HUES6 (cell line): ENCODE measurements at regions not wholly inside any gene's neighbourhood (a gene's known extent, or its start where the extent isn't known, plus 50 kb on each side); places are given as distances from the start of the nearest gene placed in this dataset.

Source experiments
- H3K27ac ChIP-seq: 2 replicates; pipeline ENCODE4 v1.7.0; 2013; ENCODE audit warnings: low read depth, mild to moderate bottlenecking, low read length, inconsistent platforms
- H3K27me3 ChIP-seq: 2 replicates; pipeline ENCODE4 v1.6.1; 2013; ENCODE audit warnings: low read length; ENCODE audit not compliant: control insufficient read depth, insufficient read depth
- H3K36me3 ChIP-seq: 2 replicates; pipeline ENCODE4 v1.6.1; 2013; ENCODE audit warnings: low read length; ENCODE audit not compliant: control insufficient read depth, insufficient read depth
- H3K4me1 ChIP-seq: 2 replicates; pipeline ENCODE4 v1.6.1; 2013; ENCODE audit warnings: low read length; ENCODE audit not compliant: control insufficient read depth, insufficient read depth
- H3K4me3 ChIP-seq: 2 replicates; pipeline ENCODE4 v1.5.1; 2013; ENCODE audit warnings: low read depth, low read length
- H3K9ac ChIP-seq: one replicate; pipeline ENCODE4 v1.6.1; 2013; ENCODE audit warnings: mild to moderate bottlenecking, low read length
- H3K9me3 ChIP-seq: 2 replicates; pipeline ENCODE4 v1.6.1; 2013; ENCODE audit warnings: low read depth, low read length; ENCODE audit not compliant: control insufficient read depth, insufficient read depth

DNA sequence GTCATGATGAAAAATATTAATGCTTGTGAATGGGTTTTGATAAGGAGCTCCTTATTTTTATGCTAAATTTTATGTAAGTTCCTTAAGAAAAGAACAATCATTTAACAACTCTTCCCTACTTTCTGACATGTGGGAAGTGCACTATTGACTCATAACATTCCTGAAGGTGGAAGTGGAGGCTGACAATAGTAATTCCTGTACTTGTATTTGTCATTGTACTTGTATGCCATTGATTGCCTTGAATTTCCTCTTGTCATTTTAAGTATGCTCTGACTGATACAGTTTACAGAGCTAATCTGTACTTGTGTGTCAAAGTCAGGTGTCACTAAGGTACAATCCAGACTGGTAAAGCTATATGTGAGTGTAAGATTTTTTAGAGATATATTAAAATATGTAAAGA is 440.0 kb downstream of the SLC16A7 start:
- Histone ChIP-seq H3K4me1 (no peaks in the 10 kb centered on the region), H3K9me3 (peaks cover 31% of the 10 kb centered on the region)

GRCh38 chr12:60042835-60043234 is 447.0 kb downstream of the SLC16A7 start:
- no peak overlapping the region for H3K9ac ChIP-seq
- H3K9me3 ChIP-seq, result no peaks in the 10 kb centered on the region
- no peak overlapping the region for H3K27ac ChIP-seq
- H3K36me3 ChIP-seq, result no peaks in the 10 kb centered on the region
- no peak overlapping the region for H3K4me3 ChIP-seq
- H3K4me1 ChIP-seq, result no peaks in the 10 kb centered on the region
- no peaks in the 10 kb centered on the region for H3K27me3 ChIP-seq

More for the DNA sequence above, 440.0 kb downstream of the SLC16A7 start:
- Histone ChIP-seq H3K9ac (no peak overlapping the region), H3K4me3 (no peak overlapping the region), H3K27ac (no peak overlapping the region), H3K27me3 (no peaks in the 10 kb centered on the region), H3K36me3 (no peaks in the 10 kb centered on the region)

DNA sequence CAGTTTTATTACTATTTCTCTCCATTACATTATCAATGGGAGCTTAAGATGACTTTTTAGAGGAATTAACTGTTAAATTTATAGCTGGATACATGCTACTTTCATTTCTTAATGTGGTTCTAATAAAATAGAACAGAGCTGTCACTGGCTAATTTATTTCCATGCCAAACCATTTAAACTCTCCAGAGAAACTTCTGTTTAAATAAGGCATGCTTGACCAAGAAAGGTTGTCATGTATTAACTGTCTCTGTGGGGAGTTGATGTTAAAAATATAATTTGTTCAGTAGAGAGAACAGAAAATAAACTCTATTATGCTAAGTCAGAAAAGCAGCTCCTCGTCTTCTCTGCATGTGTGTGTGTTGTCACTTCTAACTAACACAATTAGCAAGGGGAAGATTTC is 447.4 kb downstream of the SLC16A7 start:
- Histone ChIP-seq H3K9ac (no peak overlapping the region), H3K4me3 (no peak overlapping the region), H3K27ac (no peak overlapping the region), H3K9me3 (no peaks in the 10 kb centered on the region), H3K36me3 (no peaks in the 10 kb centered on the region), H3K4me1 (no peaks in the 10 kb centered on the region), H3K27me3 (no peaks in the 10 kb centered on the region)

DNA sequence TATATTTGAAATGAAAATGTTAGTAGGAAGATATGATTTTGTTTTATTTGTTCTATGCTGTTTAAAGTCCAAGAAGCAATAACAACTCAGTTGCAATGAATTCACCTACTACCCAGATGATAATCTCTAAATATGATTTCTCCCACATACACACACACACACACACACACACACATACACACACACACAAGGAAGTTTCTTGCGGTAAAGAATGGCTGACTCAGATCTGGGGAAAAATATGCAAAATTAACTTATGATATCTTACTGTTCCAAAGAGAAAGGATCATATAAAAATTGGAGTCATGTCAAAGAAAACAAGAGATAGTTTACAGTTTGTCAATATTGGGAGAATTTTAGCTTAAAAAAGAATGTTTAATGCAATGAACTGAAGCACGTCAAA is 456.7 kb downstream of the SLC16A7 start:
- H3K36me3 ChIP-seq, result no peaks in the 10 kb centered on the region
- H3K27ac ChIP-seq, result no peak overlapping the region
- no peaks in the 10 kb centered on the region for H3K4me1 ChIP-seq
- no peak overlapping the region for H3K9ac ChIP-seq
- H3K9me3 ChIP-seq, result no peaks in the 10 kb centered on the region
- H3K4me3 ChIP-seq, result no peak overlapping the region
- H3K27me3 ChIP-seq, result no peaks in the 10 kb centered on the region

- H3K4me3 ChIP-seq, result no peak overlapping the region
- H3K9me3 ChIP-seq, result no peaks in the 10 kb centered on the region
- no peak overlapping the region for H3K27ac ChIP-seq
- no peaks in the 10 kb centered on the region for H3K36me3 ChIP-seq
- H3K4me1 ChIP-seq, result no peaks in the 10 kb centered on the region
- H3K9ac ChIP-seq, result no peak overlapping the region
- no peaks in the 10 kb centered on the region for H3K27me3 ChIP-seq
These were observed 463.4 kb downstream of the SLC16A7 start for GRCh38 chr12:60059180-60059579.

- H3K4me3 ChIP-seq, result no peak overlapping the region
- H3K9ac ChIP-seq, result no peak overlapping the region
- H3K27me3 ChIP-seq, result no peaks in the 10 kb centered on the region
- H3K27ac ChIP-seq, result no peak overlapping the region
- H3K36me3 ChIP-seq, result no peaks in the 10 kb centered on the region
- no peaks in the 10 kb centered on the region for H3K4me1 ChIP-seq
- H3K9me3 ChIP-seq, result no peaks in the 10 kb centered on the region
These were observed 470.8 kb downstream of the SLC16A7 start for GRCh38 chr12:60066655-60067054.

DNA sequence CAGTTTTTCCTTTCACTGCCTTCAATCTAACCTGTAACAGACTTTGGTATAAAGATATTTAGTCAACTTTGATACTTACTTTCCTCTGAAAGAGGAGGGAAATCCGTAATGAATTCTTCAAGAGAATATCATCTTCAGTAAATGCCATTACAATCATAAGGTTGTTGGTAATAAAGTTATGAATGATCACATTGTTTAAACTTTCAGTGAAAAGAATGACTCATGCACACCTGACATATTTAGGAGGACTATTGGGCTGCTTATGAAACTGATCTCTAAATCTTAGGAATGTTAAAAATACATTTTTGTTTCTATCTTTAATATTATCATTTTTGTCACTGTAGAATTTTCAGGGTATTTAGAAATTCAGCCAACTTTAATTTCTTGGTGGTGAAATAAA is 474.7 kb downstream of the SLC16A7 start:
- Histone ChIP-seq H3K9ac (no peak overlapping the region), H3K27ac (no peak overlapping the region), H3K27me3 (no peaks in the 10 kb centered on the region), H3K4me3 (no peak overlapping the region), H3K36me3 (no peaks in the 10 kb centered on the region), H3K4me1 (peaks cover 6% of the 10 kb centered on the region), H3K9me3 (no peaks in the 10 kb centered on the region)

DNA sequence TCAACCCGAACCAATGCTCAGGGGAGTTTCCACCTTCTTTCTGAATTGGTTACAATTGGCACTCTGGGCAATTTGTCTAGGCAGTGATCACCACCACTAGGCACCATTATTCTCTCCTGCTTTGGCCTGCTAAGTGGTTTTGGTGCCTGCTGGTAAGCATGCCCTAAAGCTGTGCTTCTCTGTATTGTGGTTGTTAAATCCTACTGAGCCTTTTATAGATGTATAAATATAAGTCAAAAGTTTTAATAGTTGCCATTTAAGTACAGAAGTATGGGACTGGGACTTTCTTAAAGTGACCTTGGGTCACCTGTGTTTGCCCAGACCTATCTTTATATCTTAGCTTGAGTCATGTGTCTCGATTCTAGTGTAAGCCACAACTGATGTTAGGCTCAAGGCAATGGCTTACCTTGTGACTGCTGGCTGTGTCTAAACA is 475.9 kb downstream of the SLC16A7 start:
- Histone ChIP-seq H3K27ac (no peak overlapping the region), H3K36me3 (no peaks in the 10 kb centered on the region), H3K27me3 (no peaks in the 10 kb centered on the region), H3K4me3 (no peak overlapping the region), H3K4me1 (peaks cover 6% of the 10 kb centered on the region), H3K9me3 (no peaks in the 10 kb centered on the region), H3K9ac (no peak overlapping the region)

GRCh38 chr12:60072911-60073310 is 477.1 kb downstream of the SLC16A7 start:
- Histone ChIP-seq H3K4me3 (no peak overlapping the region), H3K36me3 (no peaks in the 10 kb centered on the region), H3K27me3 (no peaks in the 10 kb centered on the region), H3K9me3 (no peaks in the 10 kb centered on the region), H3K9ac (no peak overlapping the region), H3K27ac (0 out of 2 replicates have a peak overlapping the region, but pooled peaks have one; percentile 32), H3K4me1 (peaks cover 6% of the 10 kb centered on the region)

DNA sequence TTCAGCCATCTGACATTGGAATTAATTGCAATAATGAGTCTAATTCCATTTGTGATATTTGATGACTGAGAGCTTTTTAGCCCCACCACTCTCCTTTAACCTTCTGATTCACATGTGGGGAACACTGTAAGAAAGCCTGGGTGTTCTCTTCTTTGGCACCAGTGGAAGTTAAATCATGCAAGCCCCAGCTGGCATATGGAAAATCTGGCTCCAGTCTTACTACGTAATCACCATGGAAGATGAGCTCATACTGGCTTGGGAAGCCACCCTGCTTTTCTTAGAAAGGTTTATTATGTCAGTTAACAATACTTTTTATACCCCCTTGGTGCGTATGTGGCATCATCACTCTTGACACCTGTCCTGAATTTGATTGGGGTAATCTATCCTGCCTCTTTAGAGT is 479.3 kb downstream of the SLC16A7 start:
- no peak overlapping the region for H3K4me3 ChIP-seq

GRCh38 chr12:60078026-60078425 is 482.2 kb downstream of the SLC16A7 start:
- Histone ChIP-seq H3K4me3 (no peak overlapping the region), H3K27me3 (no peaks in the 10 kb centered on the region), H3K4me1 (peaks cover 5% of the 10 kb centered on the region; the same call in 1 of the 2 replicates), H3K9ac (no peak overlapping the region), H3K9me3 (no peaks in the 10 kb centered on the region), H3K36me3 (no peaks in the 10 kb centered on the region), H3K27ac (no peak overlapping the region)

More for the DNA sequence above, 479.3 kb downstream of the SLC16A7 start:
- Histone ChIP-seq H3K27me3 (no peaks in the 10 kb centered on the region), H3K9me3 (no peaks in the 10 kb centered on the region), H3K27ac (no peak overlapping the region), H3K4me1 (peaks cover 6% of the 10 kb centered on the region), H3K9ac (no peak overlapping the region), H3K36me3 (no peaks in the 10 kb centered on the region)

DNA sequence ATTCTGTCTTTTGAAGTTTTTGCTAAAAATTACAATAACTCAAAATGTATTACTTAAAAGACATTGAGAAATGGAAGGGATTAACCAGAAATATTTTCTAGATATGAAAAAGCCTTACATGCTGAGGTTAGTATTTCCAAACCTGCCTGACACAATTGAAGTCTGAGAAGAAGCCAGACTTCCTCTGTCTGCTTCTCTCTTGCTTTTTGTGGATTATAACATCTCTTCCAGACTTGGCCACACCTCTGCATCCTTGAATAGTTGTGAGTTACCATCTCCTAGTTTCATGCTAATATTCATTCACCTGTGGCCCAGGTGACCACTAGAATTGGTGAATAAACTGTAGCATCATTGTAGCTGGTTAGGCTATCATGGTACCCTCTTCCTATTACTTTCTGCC is 497.6 kb downstream of the SLC16A7 start:
- Histone ChIP-seq H3K27ac (no peak overlapping the region), H3K27me3 (no peaks in the 10 kb centered on the region), H3K4me3 (no peak overlapping the region), H3K4me1 (no peaks in the 10 kb centered on the region), H3K9me3 (no peaks in the 10 kb centered on the region; the same call in 1 of the 2 replicates), H3K9ac (no peak overlapping the region), H3K36me3 (no peaks in the 10 kb centered on the region)
